GM19035 (cell line): ENCODE measurements at regions not wholly inside any gene's neighbourhood (a gene's known extent, or its start where the extent isn't known, plus 50 kb on each side); places are given as distances from the start of the nearest gene placed in this dataset.
"Not testable (repeated sequence)": the region's sequence is repeated elsewhere in the genome, so short reads cannot be mapped to it uniquely, and the experiment has no call there.

Source experiments
- ATAC-seq: cut with Tn5 transposase; IDR thresholded peaks from one replicate; pipeline ENCODE4 v1.9.1; 2021; ENCODE audit not compliant: unreplicated experiment

DNA sequence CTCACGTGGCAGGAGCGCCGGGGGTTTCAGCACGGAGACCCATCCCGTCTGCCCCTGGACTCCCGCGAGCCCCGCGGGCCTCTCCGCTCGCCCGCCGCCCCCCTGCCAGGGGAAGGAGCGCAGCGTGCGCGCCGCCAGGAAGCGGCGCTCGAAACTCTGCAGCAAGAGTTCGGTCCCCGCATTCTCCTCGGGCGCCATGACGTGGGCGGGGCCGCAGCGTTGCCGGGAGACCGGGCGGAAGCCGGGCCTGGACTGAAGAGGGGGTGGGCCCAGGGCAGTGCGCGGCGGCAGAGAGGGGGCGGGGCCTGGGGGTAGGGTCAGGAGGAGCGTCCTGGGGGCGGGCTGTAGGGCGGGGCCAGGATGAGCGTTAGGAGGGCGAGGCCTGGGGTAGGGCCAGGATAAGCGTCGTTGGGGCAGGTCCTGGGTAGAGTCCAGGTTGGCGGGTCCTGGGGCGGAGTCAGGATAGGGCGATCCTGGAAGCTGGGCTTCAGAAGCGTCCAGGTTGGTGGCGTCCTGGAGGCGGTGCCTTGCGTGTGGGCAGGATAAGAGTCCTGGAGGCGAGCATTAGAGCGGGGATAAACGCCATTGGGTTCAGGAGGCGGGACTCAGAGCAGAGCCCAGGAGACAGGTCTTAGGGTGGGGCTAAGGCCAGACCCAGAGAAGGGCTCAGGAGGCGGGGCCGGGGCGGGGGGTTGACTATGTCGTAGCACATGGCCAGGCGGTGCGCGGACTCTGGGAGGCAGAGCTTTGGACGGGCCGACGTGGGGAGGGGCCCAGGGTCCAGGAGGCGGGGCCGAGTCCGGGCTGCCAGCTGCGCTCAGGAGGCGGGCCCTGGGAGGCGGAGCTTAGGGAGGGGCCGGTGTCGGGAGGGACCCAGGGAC, 229.0 kb upstream of the FRG2C start:
- ATAC-seq = peak; percentile 99

DNA sequence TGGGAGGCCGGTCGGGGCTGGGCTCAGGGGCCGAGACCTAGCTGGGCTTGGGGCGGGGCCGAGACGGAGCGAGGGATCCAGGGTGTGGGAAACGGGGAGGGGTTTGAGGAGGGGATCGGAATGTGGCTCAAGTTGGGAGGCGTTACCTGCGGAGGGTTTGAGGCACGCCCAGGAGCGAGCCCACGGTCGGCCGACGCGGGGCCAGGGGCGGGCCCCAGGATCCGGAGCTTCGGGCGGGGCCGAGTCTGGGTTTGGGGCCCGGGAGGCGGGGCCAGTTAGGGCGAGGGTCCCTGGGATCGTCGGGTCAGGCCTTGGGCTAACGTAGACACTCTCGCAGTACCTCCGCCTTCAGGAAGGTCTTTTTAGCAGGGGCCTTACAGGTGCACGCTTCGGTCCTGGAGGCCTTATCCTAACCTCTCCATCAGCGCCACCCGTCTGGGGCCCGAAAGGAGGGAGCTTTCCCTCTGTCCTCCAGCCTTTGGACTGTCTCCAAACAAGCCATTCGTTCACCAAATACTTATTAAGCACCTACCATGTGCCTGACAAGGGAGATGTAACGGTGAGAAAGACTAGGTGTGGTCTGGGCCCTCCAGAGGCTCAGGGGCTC, 228.2 kb upstream of the FRG2C start:
- ATAC-seq = not testable (repeated sequence)

DNA sequence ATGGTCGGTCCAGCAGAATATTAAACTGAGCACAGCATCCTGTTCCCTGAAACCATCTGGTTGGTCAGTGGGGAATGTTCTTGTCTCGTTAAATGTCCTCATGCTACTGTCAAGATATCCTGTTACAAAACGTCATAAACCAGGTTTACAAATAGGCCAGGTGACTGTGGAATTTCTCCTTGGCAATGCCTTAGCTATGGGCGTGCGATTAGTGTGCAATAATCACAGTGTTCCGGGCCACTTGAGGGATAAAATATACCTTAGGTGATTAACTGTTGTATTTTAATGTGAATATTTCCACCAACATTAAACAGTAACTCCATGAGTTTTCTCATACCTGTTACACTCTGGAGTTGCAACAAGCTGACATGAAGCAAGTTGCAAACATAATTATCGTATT, 223.1 kb upstream of the FRG2C start:
- not testable (repeated sequence) for ATAC-seq

DNA sequence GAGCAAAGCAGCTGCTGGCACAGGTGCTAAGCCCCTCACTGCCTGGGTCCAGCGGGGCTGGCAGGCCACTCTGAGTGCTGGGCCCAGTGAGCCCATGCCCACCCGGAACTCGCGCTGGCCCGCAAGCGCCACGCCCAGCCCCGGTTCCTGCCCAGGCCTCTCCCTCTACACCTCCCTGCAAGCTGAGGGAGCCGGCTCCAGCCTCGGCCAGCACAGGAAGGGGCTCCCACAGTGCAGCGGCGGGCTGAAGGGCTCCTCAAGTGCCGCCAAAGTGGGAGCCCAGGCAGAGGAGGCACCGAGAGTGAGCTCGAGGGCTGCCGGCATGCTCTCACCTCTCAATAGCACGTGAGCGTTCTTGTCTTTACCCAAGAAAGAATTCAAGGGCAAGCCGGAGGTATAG, 219.5 kb upstream of the FRG2C start:
- ATAC-seq = not testable (repeated sequence)

DNA sequence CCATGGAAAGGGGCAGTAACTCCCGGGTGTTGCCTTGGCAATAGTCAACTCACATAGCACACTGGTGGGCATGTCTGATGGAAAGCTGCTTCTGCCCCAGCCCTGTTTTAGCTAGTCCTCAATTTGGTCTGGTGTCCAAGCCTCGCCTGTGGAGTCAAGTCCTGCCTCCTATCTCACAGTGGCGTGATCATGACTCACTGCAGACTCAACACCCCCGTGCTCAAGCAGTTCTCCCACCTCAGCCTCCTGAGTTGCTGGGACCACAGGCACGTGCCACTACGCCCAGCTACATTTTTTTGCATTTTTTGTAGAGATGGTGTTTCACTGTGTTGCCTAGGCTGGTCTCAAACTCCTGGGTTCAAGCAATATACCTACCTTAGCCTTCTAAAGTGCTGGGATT, 218.9 kb upstream of the FRG2C start:
- ATAC-seq = not testable (repeated sequence)

DNA sequence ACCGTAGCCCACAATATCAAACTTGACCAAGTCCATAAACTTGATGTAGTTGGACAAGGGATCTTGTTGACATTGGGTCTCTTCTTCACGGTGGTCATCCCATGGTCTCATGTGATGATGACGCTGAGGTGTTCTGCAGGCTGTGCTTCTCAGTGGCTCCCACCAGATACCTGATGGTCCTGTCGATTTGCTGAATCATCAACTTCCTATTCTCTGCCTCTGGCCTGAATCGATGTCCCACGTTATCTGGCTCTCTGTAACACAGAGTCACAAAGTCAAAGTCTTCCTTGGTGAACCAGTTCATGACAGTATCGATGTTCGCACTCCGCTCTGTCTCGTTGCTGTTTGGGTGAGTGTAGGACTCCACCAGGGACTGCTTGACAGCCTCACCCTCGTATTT, 217.2 kb upstream of the FRG2C start:
- not testable (repeated sequence) for ATAC-seq

DNA sequence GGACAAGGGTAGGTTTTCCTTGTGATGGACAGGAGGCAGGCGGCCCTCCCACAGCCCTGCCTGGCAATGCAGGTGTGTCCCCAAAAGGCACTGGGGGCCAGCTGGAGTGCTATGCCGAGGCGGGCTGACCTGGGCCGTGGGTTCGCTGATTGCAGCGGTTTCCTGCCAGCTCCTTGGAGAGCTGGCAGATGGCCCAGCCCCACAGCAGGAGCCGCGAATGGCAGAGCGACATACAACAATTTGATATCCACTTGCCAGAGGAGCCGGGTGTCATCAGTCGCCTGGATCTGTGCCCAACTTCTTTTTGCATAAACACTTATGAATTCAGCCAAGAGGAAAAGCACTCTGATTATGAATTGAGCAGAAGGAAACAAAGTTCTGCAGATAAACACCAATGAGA, 210.8 kb upstream of the FRG2C start:
- not testable (repeated sequence) for ATAC-seq

DNA sequence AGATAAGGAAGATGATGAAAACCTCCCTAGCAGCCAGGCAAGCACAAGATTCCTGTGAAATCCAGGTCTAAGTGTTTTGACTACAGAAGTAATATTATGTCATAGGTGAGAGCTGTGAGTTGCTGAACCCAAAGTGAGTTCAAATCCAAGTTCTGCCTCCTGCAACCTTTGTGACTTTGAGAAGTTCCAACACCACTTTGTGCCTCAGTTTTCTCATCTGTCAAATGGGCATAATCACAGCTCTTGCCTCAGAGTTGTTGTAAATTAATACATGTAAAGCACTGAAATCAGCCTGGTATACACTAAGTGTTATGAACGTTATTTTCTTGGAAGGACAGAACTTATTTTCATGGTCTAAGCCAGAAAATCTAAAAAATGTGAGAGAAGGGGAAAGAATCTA, 210.3 kb upstream of the FRG2C start:
- not testable (repeated sequence) for ATAC-seq

DNA sequence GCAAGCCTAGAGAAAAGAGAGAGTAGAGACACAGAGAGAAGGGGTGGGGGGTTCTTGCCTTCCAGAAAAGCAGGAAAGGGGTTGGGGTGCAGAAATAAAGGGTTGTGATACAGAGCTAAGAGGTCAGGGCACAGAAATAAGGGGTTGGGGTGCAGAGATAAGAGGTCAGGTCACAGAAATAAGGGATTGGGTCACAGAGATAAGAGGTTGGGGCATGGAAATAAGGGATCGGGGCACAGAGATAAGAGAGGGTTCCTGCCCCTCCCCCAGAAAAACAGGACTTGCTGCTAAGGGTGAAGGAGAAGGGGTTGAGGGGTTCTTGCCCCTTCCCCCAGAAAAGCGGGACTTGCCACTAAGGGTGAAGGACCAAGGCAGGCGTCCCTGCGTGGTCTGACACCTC, 189.6 kb upstream of the FRG2C start:
- not testable (repeated sequence) for ATAC-seq

DNA sequence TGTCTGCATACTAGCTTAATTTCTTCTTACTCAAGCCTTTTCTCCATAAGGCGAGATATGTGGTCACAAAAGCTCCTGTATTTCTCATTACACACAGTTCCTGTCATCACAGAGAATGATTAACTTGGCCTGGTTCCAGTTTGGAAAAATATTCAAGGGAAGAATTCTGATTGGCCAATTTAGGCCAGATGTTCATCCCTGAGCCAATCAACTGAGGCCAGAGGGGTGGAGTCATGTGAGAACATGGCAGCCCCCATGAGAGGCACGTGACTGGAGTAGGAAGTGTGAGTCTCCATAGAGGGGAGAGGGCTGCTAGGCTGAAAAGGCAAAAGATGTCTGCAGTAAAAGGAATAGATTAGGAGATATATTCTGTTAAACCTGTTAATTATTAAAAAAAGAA, 167.5 kb upstream of the FRG2C start:
- not testable (repeated sequence) for ATAC-seq

DNA sequence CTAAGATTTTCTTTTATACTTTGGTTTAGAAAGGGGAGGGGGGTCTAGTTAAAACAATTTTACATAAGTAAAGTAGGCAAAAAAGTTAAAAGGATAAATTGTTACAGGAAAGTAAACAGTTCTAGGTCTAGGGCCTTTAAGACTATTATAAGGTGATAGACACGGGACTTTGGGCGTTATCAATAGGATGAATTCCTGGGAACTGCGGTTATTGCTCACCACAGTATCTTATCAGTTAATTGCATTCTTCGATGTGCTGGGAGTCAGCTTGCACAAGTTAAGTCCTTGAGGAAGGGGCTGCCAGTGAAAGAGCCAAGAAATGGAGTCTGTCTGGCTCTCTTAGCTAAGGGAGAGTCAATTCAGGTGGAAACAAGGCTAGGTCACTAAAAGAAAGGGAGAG, 163.8 kb upstream of the FRG2C start:
- not testable (repeated sequence) for ATAC-seq

DNA sequence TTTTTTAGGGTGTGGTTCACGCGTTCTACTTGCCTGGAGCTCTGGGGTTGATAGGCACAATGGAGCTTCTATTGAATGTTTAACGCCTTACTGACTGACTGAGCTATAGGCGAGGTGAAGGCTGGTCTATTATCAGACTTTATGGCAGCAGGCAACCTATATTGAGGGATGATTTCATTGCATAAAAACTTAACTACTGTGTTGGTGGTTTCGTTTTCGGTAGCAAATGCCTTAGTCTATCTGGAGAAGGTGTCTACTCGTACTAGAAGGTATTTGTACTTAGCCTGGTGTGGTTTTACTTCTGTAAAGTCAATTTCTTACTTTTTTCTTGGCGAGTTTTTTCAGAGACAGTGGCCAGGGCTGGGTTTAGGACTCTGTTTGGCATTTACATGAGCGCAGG, 162.0 kb upstream of the FRG2C start:
- ATAC-seq = not testable (repeated sequence)

DNA sequence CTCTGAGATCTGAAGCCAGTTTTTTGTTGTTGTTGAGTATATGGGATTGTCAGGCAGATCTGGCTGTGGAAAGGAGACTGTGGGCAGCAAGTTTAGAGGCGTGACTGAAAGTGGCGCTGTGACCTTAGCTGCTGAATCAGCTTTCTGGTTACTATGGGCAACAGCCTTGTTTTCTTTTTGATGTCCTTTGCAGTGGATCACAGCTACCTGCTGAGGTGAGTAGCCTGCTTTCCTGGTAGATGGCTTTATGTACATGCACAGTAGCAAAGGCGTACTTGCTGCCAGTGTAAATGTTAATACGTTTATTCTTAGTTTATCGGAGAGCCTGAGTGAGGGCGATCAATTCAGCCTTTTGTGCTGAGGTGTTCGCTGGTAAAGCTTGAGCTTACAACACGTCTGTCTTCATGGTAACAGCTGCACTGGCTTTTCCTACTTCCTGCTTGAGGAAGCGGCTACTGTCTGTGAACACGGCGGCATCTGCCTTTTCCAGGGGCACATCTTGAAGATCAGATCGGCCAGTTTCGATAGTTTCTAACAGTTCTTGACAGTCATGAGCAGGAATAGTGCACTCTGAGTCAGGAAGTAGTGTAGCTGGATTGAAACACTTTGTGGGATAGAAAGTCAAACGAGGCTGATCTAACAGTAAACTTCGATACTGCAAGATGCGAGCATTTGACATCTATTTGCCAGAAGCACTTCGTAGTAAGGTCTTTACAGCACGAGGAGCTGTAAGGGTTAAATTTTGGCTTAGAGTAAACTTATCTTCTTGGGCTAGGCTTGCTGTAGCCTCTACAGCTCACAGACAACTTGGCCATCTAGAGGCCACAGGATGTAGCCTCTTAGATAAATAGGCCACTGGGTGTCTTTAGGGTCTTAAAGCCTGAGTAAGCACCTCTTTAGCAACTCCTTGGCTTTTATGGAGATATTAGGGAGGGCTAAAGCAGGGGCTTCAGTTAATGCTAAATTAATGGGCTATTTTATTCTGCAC, 161.1 kb upstream of the FRG2C start:
- not testable (repeated sequence) for ATAC-seq

DNA sequence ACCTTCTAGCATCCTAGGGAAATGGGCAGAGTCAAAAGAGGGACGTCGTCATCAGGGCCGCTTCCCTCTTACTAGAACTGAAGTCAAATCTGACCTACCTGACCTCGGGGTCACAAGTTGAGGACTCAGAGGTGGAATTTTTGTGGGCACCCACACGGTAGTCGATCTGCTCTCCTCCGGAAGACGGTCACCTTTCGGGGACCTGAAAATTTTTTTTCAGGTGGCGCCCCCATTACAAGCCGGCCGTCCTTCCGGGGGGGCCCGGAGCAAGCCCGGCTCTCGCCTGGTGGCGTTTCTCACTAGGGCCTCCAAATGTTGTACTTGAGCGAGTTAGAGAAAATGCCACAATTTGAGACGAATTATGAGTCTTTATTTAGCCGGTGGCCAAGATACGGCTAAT, 157.5 kb upstream of the FRG2C start:
- ATAC-seq = no peak

DNA sequence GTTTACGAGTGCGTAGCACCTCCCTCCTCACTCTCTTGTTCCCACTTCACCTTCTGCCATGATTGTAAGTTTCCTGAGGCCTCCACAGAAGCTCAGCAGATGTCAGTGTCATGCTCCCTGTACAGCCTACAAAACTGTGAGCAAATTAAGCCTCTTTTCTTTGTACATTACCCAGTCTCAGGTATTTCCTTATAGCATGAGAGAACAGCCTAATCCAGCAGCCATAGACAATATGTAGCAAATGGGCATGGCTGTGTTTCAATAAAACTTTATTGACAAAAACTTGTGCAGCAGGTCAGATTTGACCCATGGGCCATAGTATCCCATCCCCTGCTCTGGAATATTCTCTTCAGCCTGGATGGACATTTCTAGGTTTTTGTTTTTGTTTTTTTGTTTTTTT, 156.2 kb upstream of the FRG2C start:
- not testable (repeated sequence) for ATAC-seq

DNA sequence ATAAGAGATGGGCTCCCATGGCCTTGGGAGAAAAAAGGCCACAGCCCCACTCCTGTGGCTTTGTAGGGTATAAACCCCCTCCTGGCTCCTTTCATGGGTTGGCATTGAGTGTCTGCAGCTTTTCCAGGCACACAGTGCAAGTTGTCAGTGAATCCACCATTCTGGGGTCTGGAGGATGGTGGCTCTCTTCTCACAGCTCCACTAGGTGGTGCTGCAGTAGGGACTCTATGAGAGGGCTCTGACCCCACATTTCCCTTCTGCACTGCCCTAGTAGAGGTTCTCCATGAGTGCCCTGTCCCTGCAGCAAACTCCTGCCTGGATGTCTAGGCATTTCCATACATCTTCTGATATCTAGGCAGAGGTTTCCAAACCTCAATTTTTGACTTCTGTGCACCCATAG, 136.5 kb upstream of the FRG2C start:
- ATAC-seq = not testable (repeated sequence)

DNA sequence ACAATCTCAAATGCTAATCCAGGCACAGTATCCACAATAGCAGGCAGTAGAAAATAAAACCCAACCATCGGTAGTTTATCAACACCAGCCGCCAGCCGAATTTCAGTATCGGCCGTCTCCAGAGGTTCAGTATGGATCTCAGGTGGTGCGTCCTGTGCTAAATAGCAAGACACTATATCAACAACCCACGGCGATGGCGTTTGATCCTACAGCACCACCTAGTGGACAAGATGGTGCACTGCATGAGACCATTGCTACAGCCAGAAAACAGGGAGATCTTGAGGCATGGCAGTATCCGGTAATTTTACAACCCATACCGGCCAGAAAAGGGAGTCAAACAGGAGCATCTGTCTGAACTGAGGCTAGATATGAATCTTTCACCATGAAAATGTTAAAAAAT, 112.0 kb upstream of the FRG2C start:
- ATAC-seq = not testable (repeated sequence)

DNA sequence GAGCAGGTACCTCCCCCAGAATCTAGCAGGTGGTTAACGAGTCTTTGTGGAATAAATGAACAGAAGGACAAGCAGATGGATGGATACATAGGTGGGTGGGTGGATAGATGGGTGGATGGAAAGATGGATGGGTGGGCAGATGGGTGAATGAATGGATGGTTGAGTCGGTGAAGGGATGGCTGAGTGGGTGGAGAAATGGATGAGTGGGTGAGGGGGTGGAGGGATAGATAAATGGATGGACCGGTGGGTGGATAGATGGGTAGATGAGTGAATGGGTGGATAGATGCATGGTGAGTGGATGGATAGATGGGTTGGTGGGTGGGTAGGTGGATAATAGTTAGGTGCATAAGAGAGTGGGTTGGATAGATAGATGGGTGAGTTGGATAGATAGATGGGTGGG, 99.7 kb upstream of the FRG2C start:
- ATAC-seq = not testable (repeated sequence)

DNA sequence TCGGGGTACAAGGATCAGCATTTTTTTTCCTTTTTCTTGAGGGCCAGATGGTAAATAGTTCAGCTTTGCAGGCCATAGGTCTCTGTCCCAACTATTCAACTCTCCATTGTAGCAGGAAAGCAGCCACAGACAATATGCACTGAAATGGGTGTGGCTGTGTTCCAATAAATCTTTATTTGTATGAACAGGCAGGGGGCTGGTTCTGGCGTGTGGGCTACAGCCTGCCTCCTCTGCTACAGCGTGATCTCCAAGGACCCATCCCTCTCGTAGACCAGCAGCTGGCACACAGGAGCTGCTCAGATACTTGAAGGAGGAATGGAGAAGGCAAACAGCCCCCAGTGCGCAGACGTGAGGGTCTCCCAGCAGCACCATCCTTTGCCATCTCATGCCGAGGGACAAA, 91.8 kb upstream of the FRG2C start:
- ATAC-seq = not testable (repeated sequence)

DNA sequence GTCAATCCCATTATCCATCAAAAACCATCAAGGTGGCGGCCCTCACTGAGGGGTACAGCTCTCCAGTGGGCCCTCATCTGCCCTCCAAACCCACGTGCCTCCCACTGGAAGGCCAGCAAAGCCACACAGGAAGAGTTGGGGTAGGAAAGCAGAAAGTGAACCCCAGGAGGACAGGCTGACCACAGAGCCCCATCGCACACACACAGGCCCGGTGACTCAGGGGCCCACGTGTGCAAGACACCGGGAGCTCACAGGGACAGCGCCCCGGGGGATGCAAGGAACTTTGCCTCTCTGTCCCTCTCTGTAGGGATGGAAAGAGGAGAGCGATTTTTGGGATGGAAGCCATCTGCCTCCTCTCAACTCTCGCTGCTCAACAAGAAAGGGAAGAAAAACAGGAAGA, 85.0 kb upstream of the FRG2C start:
- not testable (repeated sequence) for ATAC-seq

DNA sequence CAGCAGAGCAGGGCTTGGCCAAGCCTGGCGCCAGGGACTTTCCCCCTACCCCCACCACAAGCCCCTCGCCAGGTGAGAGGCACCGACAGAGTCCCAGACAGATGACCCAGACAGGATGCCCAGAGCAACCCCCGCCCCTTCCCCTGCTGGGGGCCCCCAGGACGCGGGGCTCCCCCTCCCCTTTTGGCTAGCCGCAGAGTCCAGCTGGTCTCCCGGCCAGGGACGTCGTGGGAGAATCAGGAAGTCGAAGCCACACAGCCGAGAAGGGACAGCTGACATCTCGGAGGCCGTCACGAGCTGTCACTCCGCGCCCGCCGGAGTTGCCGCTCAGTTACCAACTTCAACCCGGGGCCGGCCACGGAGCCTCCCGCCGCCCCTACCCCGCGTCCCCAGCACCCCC, 84.6 kb upstream of the FRG2C start:
- ATAC-seq = not testable (repeated sequence)
